ENCODE measurements at regions not wholly inside any gene's neighbourhood (a gene's known extent, or its start where the extent isn't known, plus 50 kb on each side); places are given as distances from the start of the nearest gene placed in this dataset.
"Not testable (repeated sequence)": the region's sequence is repeated elsewhere in the genome, so short reads cannot be mapped to it uniquely, and the experiment has no call there.

DNA sequence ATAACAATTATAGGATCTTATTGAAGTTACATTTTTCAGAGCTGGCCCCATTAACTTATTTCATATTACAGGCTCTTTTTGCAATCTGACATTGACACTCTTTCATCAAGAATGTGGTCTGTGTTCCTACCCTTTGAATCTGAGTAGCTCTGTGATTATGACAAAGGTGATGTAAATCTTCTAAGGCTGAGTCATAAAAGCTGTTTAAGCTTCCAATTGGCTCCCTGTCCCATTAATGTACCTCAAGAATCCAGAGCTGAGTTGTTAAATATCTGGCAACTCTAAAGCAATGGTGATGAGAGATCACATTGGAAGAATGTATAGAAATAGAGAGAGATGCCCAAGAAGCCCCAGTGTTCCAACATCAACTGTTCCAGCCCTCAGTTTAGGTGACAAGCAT lies 178.5 kb upstream of the DEPDC1 start:
- DNase-seq: no peak

DNA sequence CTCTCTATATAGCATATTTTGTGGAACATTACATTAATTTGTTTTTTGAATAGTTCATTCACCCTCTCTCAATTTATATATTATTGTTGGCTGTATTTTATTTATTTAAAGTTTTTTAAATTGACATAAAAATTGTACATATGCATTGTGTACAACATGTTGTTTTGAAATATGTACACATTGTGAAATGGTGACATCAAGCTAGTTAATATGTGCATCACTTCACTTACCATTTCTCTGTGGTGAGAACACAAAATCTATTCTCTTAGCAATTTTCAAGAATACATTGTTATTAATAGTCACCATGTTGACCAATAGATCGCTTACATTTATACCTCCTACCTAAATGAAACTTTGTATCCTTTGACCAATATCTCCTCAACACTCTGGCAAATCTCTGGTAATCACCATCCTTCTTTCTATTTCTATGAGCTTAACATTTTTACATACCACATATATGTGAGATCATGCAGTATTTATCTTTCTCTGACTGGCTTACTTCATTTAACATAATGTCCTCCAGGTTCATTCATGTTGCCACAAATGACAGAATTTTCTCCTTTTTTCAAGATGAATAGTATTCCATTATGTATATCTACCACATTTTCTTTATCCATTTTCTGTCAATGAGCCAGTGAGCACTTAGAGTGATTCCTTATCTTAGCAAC lies 180.9 kb upstream of the DEPDC1 start:
- DNase-seq: no peak

DNA sequence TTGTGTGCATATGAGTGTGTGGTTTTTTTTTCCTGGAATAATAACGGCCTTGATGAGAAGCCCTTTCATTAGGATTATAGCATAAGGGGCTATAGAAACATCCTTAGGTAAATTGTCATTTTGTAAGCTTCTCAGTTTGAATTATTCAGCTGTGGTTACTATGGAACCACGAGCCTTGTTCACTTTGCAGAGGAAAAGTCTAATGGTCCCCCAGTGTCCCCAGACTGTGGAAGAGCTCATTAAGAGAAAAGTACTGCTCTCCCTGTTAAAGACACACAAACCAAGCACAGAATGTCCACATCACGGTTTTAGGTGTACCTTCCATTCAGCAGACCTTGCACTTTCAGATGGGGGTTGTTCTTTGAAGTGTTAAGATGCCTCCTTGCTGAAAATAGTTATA lies 199.3 kb upstream of the DEPDC1 start:
- DNase-seq: no peak

DNA sequence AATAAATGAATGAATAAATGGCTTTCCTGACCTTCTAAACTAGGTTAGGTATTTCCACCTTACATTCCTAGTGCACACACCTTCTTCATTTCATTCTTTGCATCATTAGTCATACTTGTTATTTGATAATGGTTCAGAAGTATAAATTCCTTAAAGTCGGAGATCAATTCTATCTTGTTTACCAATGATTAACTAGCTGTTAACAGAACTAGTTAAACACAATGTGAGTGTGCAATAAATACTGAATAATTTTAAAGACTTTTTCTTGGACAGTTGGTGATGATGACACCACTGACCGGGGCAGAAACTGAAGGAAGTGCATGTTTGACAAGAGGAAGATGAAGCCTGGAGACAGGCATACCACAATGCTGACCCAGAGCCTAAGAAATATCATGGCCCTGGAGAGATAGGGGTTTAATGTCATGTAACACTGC lies 207.1 kb upstream of the DEPDC1 start:
- DNase-seq: no peak

DNA sequence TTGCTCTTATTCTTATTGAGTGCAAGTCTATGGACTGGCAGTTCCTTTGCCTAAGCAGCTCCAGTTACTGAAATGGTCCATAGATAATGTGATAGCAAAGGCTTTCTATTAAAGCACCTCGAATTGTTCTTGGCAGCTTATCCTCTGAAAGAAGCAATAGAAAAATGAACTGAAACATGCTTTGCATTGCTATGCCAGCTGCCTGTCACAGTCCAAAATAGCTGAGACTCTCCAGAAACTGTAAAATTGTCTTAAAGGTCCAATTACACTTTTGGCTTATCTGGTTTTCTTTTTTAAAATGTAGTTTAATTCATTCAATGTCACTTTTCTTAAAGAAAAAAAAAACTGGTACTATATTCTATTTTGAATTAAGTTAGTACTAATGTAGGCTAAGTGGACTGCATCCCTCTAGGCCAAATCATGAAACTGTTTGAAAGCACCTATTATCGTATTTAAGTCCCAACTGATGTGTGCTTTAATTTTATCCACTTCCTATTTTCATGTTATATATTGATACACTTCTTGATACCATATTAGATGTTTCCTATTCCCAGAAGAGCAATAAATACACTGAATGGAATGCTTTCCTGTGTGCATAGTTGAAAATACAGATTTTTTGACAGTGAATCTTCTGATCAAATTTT lies 208.0 kb upstream of the DEPDC1 start:
- no peak for DNase-seq

DNA sequence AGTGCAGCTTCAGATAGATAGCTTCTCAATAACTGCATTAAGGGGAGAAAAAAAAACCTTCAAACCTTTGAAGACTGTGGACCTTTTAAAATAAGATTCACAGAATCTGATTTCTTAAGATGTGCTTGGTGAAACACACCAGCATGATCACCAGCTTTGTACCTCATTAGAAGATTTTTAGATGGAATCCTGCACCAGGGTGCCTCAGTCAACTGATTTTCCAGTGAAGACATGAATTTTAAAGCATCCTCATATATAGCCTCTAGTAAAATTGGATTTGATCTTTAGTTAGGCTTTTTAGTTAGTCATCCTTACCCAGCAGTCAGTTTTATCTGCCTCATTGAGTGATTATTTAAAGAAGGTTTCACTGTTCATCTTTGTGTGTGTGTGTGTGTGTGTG lies 208.6 kb upstream of the DEPDC1 start:
- DNase-seq: no peak

DNA sequence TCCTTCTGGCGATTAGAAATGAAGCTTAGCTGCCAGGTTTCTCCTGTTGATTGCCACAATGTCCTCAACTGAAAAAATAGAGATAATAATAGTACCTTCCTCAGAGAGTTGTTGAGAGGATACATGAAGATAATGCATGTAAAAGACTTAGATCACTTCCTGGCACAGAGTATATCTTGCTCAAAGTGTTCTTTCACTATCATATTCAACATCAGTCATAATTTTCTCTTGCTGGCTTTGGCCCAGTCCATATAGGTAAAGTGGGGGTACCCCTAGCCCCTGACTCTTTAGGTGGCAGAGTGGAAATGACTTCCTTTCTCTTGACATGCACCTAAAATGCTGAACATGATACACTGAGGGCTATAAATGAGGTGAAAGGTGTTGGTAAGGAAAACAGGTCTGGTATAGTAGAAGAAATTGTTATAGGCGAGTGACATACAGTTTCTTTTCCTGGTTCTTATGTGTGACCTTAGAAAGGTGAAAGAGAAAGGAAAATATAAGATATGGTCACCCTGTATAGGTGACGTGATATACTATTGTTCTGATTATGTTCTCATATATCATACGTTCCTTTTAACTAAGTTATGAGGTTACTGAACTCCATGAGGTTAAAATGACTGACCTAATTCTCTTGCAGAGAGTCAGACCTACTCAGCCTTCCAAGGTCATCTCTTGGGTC lies 209.9 kb upstream of the DEPDC1 start:
- DNase-seq: no peak

DNA sequence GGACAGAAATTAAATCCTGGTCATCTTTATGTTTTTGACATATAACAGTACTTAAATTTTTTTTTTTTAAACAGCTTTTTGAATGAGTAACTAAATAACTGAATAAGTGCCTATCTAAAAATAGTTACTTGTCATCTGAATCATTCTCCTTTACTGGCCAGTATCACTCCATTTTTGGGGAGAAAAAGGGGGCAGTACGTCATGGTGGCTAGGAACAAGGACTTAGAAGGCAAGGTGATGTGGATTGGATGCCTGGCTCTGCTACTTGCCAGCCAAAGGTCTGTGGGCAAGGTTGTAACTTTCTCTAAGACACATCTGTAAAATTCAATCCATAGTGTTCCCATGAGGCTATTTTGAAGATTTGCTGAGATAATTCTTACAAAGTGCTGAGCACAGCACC lies 220.4 kb upstream of the DEPDC1 start:
- DNase-seq: no peak

DNA sequence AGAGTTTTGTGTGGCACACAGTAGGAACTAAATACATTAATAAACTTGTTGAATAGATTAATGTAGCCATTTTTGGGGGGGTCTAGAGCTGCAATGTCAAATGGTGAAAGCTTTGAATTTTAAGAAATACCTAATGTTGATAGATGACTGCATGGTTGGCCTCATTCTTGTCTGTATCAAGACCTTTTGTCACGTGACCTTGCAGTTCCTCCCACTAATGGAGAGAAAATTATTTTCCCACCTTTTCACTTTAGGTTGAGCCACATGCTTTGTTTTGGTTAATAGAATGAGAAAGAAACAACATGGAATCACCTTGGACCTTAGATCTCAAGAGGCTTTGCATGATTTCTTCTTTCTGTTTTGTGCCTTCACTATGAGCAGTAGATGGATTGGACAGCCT lies 223.6 kb upstream of the DEPDC1 start:
- DNase-seq: no peak

DNA sequence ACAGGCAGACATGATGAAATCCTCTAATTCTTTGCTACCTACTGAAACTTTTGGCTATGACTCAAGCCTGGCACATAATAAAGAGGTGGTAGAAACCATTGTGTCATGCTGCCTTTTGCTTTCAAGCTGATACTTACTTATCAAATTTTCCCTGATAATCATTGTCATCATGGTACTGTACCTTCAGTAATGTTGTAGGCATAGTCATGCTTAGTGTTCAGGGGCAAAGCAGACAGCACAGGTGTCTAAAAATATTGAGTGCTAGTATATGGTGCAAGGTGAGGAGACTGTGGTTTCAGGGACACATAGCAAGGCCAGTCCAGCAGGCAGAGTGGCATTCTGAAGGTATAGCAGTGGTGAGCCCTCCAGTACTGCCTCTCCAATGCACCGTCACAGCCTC lies 226.9 kb upstream of the DEPDC1 start:
- no peak for DNase-seq

DNA sequence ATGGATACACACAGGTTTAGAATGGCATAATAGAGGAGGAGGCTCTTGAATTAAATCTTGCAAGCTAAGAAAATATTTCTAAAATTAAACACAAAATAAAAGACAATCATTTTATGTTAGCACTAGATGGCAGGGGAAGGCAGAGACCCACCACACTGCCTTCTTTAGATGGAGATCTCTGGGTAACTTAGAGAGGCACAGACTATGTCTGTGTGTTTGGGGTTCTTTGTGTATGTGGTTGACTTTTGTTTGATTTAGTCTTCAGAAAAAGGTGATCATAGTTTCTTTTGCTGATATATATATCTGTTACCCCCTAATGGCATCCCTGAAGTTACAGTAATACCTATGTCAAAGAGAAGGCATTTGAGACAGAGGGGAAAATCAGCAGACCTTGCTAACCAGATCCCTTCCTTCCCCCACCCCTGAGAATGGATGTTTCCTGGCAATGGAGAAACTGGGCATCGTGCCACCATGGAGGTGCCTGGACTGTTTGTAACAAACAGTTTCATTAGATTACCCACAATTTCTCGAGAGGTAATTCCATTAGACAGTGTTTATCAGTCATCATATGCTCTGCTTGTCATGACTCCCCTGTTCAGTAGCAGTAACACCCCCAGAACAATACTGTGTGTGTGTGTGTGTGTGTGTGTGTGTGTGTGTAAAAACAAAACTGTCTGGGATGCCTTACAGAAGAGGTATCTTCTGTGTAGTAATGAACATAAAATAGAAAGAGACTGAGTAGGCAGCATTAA lies 228.3 kb upstream of the DEPDC1 start:
- no peak for DNase-seq

DNA sequence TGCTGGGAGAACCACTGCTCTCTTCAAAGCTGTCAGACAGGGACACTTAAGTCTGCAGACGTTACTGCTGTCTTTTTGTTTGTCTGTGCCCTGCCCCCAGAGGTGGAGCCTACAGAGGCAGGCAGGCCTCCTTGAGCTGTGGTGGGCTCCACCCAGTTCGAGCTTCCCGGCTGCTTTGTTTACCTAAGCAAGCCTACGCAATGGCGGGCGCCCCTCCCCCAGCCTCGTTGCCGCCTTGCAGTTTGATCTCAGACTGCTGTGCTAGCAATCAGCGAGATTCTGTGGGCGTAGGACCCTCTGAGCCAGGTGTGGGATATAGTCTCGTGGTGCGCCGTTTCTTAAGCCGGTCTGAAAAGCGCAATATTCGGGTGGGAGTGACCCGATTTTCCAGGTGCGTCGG lies 242.6 kb upstream of the DEPDC1 start:
- not testable (repeated sequence) for DNase-seq

DNA sequence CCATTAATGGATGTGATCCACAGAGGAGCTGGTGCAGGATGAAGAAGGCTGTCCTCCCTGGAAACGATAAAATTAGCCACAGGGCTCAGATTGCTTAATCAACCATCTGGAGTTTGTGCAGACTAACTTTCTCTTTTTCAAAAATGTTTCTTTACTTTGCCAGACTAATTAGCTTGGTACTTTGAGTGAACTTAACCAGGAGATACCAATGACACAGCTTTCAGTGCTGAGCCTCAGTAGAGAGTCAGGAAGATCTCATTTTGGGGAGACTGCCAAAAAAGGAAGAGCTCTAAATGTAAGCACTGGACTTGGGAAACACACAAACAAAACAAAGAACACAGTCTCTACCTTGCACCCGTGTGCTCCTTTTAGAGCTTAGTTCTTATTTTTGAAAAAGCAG lies 248.1 kb upstream of the DEPDC1 start:
- DNase-seq: no peak

DNA sequence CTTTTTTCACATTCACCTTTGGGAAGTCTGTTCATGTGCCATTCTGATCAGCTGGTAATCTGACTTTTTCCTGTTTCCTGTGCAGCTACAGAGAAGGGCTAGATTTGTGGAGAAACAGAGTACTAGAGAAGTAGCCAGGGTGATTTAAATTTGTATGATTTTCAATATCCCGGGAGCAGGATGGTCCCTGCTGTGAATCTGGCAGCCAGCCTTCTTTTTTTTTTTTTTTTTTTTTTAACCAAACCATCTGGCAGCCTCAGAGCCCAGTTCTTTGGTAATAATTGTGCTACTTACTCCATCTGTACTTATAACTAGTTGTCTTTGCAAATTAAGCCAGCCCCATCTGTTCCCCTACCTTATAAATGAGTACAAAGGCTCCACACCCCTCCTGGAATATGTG lies 248.6 kb upstream of the DEPDC1 start:
- no peak for DNase-seq

DNA sequence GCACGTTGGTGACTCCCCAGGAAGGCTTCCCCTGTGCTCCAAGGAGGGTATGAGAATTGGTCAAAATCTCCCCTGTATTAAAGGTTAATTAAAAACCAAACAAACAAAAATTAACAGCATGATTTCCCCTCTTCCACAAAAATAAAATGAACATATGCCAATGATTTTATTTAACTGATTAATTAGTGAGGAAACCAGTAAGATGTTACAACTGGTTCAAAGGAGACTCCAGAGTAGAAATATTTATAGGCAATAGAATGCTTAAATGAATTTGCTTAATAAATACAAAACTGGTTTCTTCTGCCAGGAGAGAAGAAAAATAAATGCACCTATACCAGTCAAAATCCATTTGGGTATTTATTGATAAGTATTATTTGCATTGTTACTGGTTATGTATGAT lies 249.5 kb upstream of the DEPDC1 start:
- no peak for DNase-seq

DNA sequence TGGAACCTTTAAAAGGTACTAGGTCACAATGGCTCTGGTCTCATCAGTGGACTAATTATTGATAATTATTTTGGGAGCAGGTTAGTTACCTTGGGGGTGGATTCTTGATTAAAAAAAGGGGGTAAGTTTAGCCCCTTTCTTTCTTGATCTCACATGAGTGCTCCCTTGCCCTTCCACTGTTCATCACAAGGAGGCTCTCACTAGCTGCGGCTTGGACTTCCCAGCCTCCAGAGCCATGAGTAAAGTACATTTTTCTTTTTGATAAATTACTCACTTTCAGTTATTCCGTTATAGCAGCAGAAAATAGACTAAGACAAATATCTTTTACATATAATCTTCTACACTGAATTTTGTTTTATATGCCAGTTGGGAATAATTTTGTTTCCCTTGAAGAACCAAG lies 254.8 kb upstream of the DEPDC1 start:
- no peak for DNase-seq

DNA sequence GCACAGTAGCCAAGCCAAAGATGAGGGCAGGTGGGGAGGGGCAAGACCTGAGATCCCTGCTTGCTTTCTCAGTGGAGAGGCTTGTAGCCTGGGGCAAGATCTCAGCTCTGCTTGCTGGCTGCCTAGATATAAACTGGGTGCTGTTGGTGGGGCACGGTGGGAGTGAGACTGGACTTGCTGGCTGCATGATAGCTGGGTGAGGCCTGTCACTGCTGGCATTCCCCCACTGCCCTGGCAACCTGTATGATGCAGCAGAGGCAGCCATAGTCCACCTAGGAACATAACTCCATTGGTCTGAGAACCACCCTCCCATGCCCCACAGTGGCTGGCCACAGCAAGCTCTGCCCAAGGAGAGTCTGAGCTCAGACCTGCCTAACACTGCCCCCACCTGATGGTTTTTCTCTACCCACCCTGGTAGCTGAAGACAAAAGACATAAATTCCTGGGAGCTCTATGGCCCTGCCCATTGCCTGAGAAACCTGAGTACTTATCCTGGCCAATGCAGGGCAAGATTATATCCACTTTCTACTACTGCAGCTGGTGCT lies 261.9 kb upstream of the DEPDC1 start:
- DNase-seq: no peak

DNA sequence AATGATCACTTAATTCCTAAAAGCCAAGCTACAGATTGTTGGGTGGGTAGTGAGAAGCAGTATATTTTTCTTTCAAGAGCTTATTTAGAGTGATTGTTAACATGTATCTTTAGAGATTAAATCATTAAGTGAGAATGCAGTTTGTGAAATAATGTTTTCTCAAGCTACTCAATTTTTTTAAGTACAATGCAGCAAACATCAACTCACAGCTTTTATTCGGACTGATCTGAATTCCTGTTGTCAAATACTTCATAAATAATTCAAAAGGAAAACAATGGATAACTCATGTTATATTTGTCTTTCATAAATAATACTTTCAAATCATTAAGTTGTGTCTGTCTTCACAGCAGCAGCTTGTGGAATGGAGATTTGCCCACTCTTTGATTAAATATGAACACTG lies 271.1 kb upstream of the DEPDC1 start:
- DNase-seq: no peak

DNA sequence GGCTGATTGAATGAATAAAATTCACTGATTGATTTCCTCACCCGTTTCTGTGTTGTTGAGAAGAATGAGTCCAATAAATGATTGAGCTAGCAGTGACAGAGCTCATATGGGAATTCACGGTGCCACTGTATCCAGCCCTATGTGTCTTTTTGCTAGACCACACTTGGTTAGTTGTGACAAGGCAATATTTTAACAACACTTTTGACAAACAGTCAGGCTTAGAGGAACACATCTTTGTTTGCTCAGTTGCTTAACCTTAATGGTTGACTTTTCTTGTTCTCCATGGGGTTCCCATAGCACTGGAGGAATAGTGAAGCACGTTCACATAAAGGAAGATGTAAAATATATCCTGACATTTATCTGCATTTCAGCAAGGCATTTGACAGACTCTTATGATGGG lies 273.9 kb upstream of the DEPDC1 start:
- DNase-seq: no peak

DNA sequence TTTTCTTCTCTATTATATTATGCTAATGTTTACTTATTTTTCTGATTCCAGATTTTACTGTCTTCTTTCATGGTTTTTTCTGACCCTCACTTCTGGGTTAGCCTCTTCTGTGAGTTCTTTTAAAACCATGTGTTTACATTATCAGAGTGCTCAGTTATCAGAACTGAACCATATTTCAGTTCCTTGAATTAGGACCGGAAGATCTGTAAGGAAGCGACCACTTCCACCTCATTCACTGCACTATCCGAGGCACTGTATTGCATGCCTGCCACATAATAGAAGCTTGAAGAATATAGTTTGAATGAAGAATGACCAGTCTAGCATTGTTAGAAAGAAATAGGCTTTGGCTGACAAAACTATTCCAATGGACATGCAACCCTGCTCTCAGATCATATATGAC lies 281.0 kb upstream of the DEPDC1 start:
- no peak for DNase-seq

DNA sequence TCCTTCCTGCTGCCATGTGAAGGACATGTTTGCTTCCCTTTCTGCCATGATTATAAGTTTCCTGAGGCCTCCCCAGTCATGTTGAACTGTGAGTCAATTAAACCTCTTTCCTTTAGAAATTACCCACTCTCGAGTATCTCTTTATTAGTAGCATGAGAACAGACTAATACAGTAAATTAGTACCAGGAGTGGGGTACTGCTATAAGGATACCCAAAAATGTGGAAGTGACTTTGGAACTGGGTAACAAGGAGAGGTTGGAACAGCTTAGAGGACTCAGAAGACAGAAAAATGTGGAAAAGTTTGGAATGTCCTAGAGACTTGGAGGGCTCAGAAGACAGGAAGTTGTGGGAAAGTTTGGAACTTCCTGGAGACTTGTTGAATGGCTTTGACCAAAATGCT lies 283.0 kb upstream of the DEPDC1 start:
- DNase-seq: not testable (repeated sequence)

DNA sequence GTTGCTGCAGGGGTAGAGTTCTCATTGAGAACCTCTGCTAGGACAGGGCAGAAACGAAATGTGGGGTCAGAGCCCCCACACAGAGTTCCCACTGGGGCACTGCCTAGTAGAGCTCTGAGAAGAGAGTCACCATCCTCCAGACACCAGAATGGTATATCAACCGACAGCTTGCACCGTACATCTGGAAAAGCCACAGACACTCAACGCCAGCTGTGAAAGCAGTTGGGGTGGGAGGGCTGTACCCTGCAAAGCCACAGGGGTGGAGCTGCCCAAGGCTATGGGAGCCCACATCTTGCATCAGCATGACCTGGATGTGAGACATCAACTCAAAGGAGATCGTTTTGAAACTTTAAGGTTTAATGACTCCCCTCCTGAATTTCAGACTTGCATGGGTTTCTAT lies 284.0 kb upstream of the DEPDC1 start:
- DNase-seq: no peak

DNA sequence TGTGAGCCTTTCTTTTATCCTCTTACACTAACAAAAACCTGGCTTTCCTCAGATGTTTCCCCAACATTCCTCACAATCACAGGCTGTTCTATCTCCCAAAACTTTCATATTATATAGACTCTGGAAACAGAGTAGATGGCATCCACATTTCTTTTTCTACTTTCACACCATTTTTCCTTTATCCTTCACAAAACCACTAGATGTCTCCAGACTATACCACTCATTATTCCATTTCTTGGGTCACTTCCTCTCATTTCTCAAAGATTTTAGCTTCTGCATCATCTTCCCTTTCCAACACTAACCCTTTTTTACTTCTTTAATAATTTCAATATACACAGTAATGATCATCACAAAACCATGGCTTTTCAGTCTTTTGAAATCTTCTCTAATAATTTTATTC lies 286.0 kb upstream of the DEPDC1 start:
- no peak for DNase-seq

DNA sequence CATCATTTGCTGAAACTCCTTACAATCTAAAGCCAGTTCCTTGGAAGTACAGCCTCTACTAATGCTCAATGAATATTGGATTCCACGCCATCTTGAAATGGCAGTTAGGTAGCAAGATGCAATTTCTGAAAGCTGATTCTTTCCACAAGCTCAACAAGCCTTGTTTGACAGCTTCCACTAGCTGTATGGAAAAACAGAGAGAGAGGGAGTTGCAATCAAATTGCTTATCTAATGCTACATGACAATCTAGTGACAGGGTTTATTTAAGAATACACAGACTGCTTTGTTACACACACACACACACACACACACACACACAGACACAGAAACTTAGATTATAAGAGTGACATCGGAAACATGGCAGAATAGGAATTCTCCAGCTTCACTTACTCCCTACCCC lies 288.4 kb upstream of the DEPDC1 start:
- DNase-seq: no peak

Data from NCI-H1048 (cell line).